ENCODE measurements at regions not wholly inside any gene's neighbourhood (a gene's known extent, or its start where the extent isn't known, plus 50 kb on each side); places are given as distances from the start of the nearest gene placed in this dataset.

- H2AFZ ChIP-seq (ENCODE audit: low read depth, low read length), result no peak overlapping the region
- no peaks in the 10 kb centered on the region for H3K36me3 ChIP-seq (replicated peaks; ENCODE audit: low read depth, low read length)
- H3K9me3 ChIP-seq (ENCODE audit: insufficient read depth, low read length), result no peaks in the 10 kb centered on the region
- no peak overlapping the region for H3K4me3 ChIP-seq (ENCODE audit: low read length)
- H4K20me1 ChIP-seq (ENCODE audit: insufficient read depth, low read length), result no peaks in the 10 kb centered on the region
- no peak overlapping the region for H3K4me2 ChIP-seq (ENCODE audit: low read length)
- no peak overlapping the region for H3K27ac ChIP-seq (ENCODE audit: low read length)
- no peak overlapping the region for H3K9ac ChIP-seq (ENCODE audit: low read length)
- H3K27me3 ChIP-seq (ENCODE audit: low read depth, low read length), result no peaks in the 10 kb centered on the region
- H3K79me2 ChIP-seq (ENCODE audit: low read length), result no peaks in the 10 kb centered on the region
- peaks cover 4% of the 10 kb centered on the region; the same call in 1 of the 2 replicates for H3K4me1 ChIP-seq (ENCODE audit: low read length)
- TF ChIP-seq CTCF (IDR thresholded peaks at IDR 0.05; ENCODE audit: low read depth, low read length) (no peak), EZH2phosphoT487 (IDR thresholded peaks at IDR 0.05; ENCODE audit: low read depth) (no peak)
Observed at GRCh38 chr2:129144082-129144791, 825.6 kb upstream of the HS6ST1 start.

GRCh38 chr2:129152514-129152913 lies 827.0 kb upstream of the RAB6C start:
- Histone ChIP-seq H3K9me3 (ENCODE audit: insufficient read depth, low read length) (no peaks in the 10 kb centered on the region), H3K27me3 (ENCODE audit: low read depth, low read length) (no peaks in the 10 kb centered on the region), H2AFZ (ENCODE audit: low read depth, low read length) (no peak overlapping the region), H3K4me1 (ENCODE audit: low read length) (no peaks in the 10 kb centered on the region), H3K4me3 (ENCODE audit: low read length) (no peak overlapping the region), H3K79me2 (ENCODE audit: low read length) (no peaks in the 10 kb centered on the region), H3K27ac (ENCODE audit: low read length) (no peak overlapping the region), H3K9ac (ENCODE audit: low read length) (no peak overlapping the region), H4K20me1 (ENCODE audit: insufficient read depth, low read length) (no peaks in the 10 kb centered on the region), H3K4me2 (ENCODE audit: low read length) (no peak overlapping the region), H3K36me3 (replicated peaks; ENCODE audit: low read depth, low read length) (no peaks in the 10 kb centered on the region)
- TF ChIP-seq EZH2phosphoT487 (IDR thresholded peaks at IDR 0.05; ENCODE audit: low read depth) (no peak), CTCF (IDR thresholded peaks at IDR 0.05; ENCODE audit: low read depth, low read length) (no peak)

- Histone ChIP-seq H3K4me2 (ENCODE audit: low read length) (no peak overlapping the region), H4K20me1 (ENCODE audit: insufficient read depth, low read length) (no peaks in the 10 kb centered on the region), H3K9me3 (ENCODE audit: insufficient read depth, low read length) (no peaks in the 10 kb centered on the region), H3K4me3 (ENCODE audit: low read length) (no peak overlapping the region), H3K79me2 (ENCODE audit: low read length) (no peaks in the 10 kb centered on the region), H3K9ac (ENCODE audit: low read length) (no peak overlapping the region), H3K4me1 (ENCODE audit: low read length) (peaks cover 13% of the 10 kb centered on the region), H3K36me3 (replicated peaks; ENCODE audit: low read depth, low read length) (no peaks in the 10 kb centered on the region), H2AFZ (ENCODE audit: low read depth, low read length) (no peak overlapping the region), H3K27ac (ENCODE audit: low read length) (no peak overlapping the region), H3K27me3 (ENCODE audit: low read depth, low read length) (no peaks in the 10 kb centered on the region)
- TF ChIP-seq EZH2phosphoT487 (IDR thresholded peaks at IDR 0.05; ENCODE audit: low read depth), result no peak
- no peak for TF ChIP-seq CTCF (IDR thresholded peaks at IDR 0.05; ENCODE audit: low read depth, low read length)
Observed at GRCh38 chr2:129160879-129161278, 818.6 kb upstream of the RAB6C start.

- TF ChIP-seq CTCF (IDR thresholded peaks at IDR 0.05; ENCODE audit: low read depth, low read length) (no peak), EZH2phosphoT487 (IDR thresholded peaks at IDR 0.05; ENCODE audit: low read depth) (no peak)
- Histone ChIP-seq H3K9ac (ENCODE audit: low read length) (no peak overlapping the region), H4K20me1 (ENCODE audit: insufficient read depth, low read length) (no peaks in the 10 kb centered on the region), H3K79me2 (ENCODE audit: low read length) (no peaks in the 10 kb centered on the region), H3K27ac (ENCODE audit: low read length) (no peak overlapping the region), H3K4me3 (ENCODE audit: low read length) (no peak overlapping the region), H3K4me1 (ENCODE audit: low read length) (peaks cover 16% of the 10 kb centered on the region), H3K27me3 (ENCODE audit: low read depth, low read length) (no peaks in the 10 kb centered on the region), H3K4me2 (ENCODE audit: low read length) (no peak overlapping the region), H2AFZ (ENCODE audit: low read depth, low read length) (no peak overlapping the region), H3K36me3 (replicated peaks; ENCODE audit: low read depth, low read length) (no peaks in the 10 kb centered on the region), H3K9me3 (ENCODE audit: insufficient read depth, low read length) (no peaks in the 10 kb centered on the region)
Observed at GRCh38 chr2:129164220-129164949, 815.1 kb upstream of the RAB6C start.
